HPDE6-E6E7 (cell line): ENCODE measurements at regions not wholly inside any gene's neighbourhood (a gene's known extent, or its start where the extent isn't known, plus 50 kb on each side); places are given as distances from the start of the nearest gene placed in this dataset.

Source experiments
- DNase-seq: peaks from one replicate; pipeline ENCODE4 v3.0.0; 2011; ENCODE audit warnings: missing footprints; ENCODE audit errors: extremely low spot score

- no peak for DNase-seq
These were observed 117.5 kb upstream of the HMGCLL1 start for GRCh38 chr6:55696501-55696900.

GRCh38 chr6:55696041-55696440, 117.0 kb upstream of the HMGCLL1 start:
- no peak for DNase-seq

GRCh38 chr6:55694759-55695158, 115.8 kb upstream of the HMGCLL1 start:
- DNase-seq: no peak

- DNase-seq: no peak
These were observed 115.2 kb upstream of the HMGCLL1 start for GRCh38 chr6:55694148-55694547.

GRCh38 chr6:55679503-55679902, 100.5 kb upstream of the HMGCLL1 start:
- no peak for DNase-seq

- no peak for DNase-seq
These were observed 99.6 kb upstream of the HMGCLL1 start for GRCh38 chr6:55678330-55679224.

GRCh38 chr6:55676736-55677135, 97.7 kb upstream of the HMGCLL1 start:
- DNase-seq: no peak

GRCh38 chr6:55675941-55676340, 96.9 kb upstream of the HMGCLL1 start:
- no peak for DNase-seq

GRCh38 chr6:55674672-55675071, 95.7 kb upstream of the HMGCLL1 start:
- no peak for DNase-seq

- DNase-seq: no peak
These were observed 91.9 kb upstream of the HMGCLL1 start for GRCh38 chr6:55670850-55671413.

GRCh38 chr6:55669028-55669427, 90.0 kb upstream of the HMGCLL1 start:
- no peak for DNase-seq

- no peak for DNase-seq
These were observed 89.6 kb upstream of the HMGCLL1 start for GRCh38 chr6:55668591-55668990.

GRCh38 chr6:55667341-55667740, 88.3 kb upstream of the HMGCLL1 start:
- DNase-seq: no peak

- DNase-seq: no peak
These were observed 87.7 kb upstream of the HMGCLL1 start for GRCh38 chr6:55666606-55667225.

- DNase-seq: no peak
These were observed 87.0 kb upstream of the HMGCLL1 start for GRCh38 chr6:55666037-55666436.

- DNase-seq: no peak
These were observed 85.9 kb upstream of the HMGCLL1 start for GRCh38 chr6:55664591-55665587.

- DNase-seq: no peak
These were observed 84.9 kb upstream of the HMGCLL1 start for GRCh38 chr6:55663914-55664313.

- no peak for DNase-seq
These were observed 80.3 kb upstream of the HMGCLL1 start for GRCh38 chr6:55659304-55659703.

- no peak for DNase-seq
These were observed 75.5 kb upstream of the HMGCLL1 start for GRCh38 chr6:55654445-55654844.

- no peak for DNase-seq
These were observed 73.4 kb upstream of the HMGCLL1 start for GRCh38 chr6:55652429-55652828.

- DNase-seq: no peak
These were observed 72.0 kb upstream of the HMGCLL1 start for GRCh38 chr6:55651015-55651414.

- DNase-seq: no peak
These were observed 64.9 kb upstream of the HMGCLL1 start for GRCh38 chr6:55643861-55644260.
